ENCODE measurements at regions not wholly inside any gene's neighbourhood (a gene's known extent, or its start where the extent isn't known, plus 50 kb on each side); places are given as distances from the start of the nearest gene placed in this dataset.
"Not testable (repeated sequence)": the region's sequence is repeated elsewhere in the genome, so short reads cannot be mapped to it uniquely, and the experiment has no call there.

- no peak for DNase-seq (ENCODE audit: low spot score)
These were observed 394.6 kb upstream of the MMS22L start for GRCh38 chr6:97677626-97678025.

GRCh38 chr6:97687916-97688315 lies 404.9 kb upstream of the MMS22L start:
- DNase-seq (ENCODE audit: low spot score), result no peak

GRCh38 chr6:97689078-97689754 lies 406.2 kb upstream of the MMS22L start:
- DNase-seq (ENCODE audit: low spot score), result no peak

- DNase-seq (ENCODE audit: low spot score), result peak; percentile 16
These were observed 414.4 kb upstream of the MMS22L start for GRCh38 chr6:97697456-97697855.

- no peak for DNase-seq (ENCODE audit: low spot score)
These were observed 418.8 kb upstream of the MMS22L start for GRCh38 chr6:97701801-97702200.

- no peak for DNase-seq (ENCODE audit: low spot score)
These were observed 419.2 kb upstream of the MMS22L start for GRCh38 chr6:97702248-97702647.

GRCh38 chr6:97703661-97704060 lies 420.6 kb upstream of the MMS22L start:
- DNase-seq (ENCODE audit: low spot score), result no peak

- no peak for DNase-seq (ENCODE audit: low spot score)
These were observed 422.6 kb upstream of the MMS22L start for GRCh38 chr6:97705568-97705967.

GRCh38 chr6:97712751-97713150 lies 429.7 kb upstream of the MMS22L start:
- no peak for DNase-seq (ENCODE audit: low spot score)

GRCh38 chr6:97714772-97715171 lies 431.8 kb upstream of the MMS22L start:
- DNase-seq (ENCODE audit: low spot score), result no peak

- DNase-seq (ENCODE audit: low spot score), result no peak
These were observed 434.1 kb upstream of the MMS22L start for GRCh38 chr6:97717086-97717485.

- no peak for DNase-seq (ENCODE audit: low spot score)
These were observed 443.4 kb upstream of the MMS22L start for GRCh38 chr6:97726378-97726777.

- DNase-seq (ENCODE audit: low spot score), result no peak
These were observed 449.0 kb upstream of the MMS22L start for GRCh38 chr6:97732045-97732444.

- no peak for DNase-seq (ENCODE audit: low spot score)
These were observed 474.6 kb upstream of the MMS22L start for GRCh38 chr6:97757575-97757974.

GRCh38 chr6:97765461-97765860 lies 482.4 kb upstream of the MMS22L start:
- peak; percentile 5 for DNase-seq (ENCODE audit: low spot score)

GRCh38 chr6:97771372-97771771 lies 488.4 kb upstream of the MMS22L start:
- no peak for DNase-seq (ENCODE audit: low spot score)

- no peak for DNase-seq (ENCODE audit: low spot score)
These were observed 492.0 kb upstream of the MMS22L start for GRCh38 chr6:97775012-97775411.

- DNase-seq (ENCODE audit: low spot score), result no peak
These were observed 495.4 kb upstream of the MMS22L start for GRCh38 chr6:97778290-97779038.

- not testable (repeated sequence) for DNase-seq (ENCODE audit: low spot score)
These were observed 496.2 kb upstream of the MMS22L start for GRCh38 chr6:97779039-97779766.

- no peak for DNase-seq (ENCODE audit: low spot score)
These were observed 508.0 kb upstream of the MMS22L start for GRCh38 chr6:97790926-97791590.

- DNase-seq (ENCODE audit: low spot score), result no peak
These were observed 522.6 kb upstream of the MMS22L start for GRCh38 chr6:97805596-97805995.

- DNase-seq (ENCODE audit: low spot score), result no peak
These were observed 529.9 kb upstream of the MMS22L start for GRCh38 chr6:97812940-97813339.

All from A172 (cell line).